Ascending aorta (tissue), 2 donors: ENCODE measurements at regions not wholly inside any gene's neighbourhood (a gene's known extent, or its start where the extent isn't known, plus 50 kb on each side); places are given as distances from the start of the nearest gene placed in this dataset.

Experiments used
- DNase-seq, 2 donors: peaks; one replicate each; pipeline ENCODE4 v3.0.0-alpha.2; 2019; ENCODE audit warnings: low spot score in 2 of 2
- H3K27ac ChIP-seq, 2 donors: fragments of 200-600 bp; sonication (generic); one replicate each; pipeline ENCODE4 v1.5.1; 2016 to 2017; ENCODE audit warnings: mild to moderate bottlenecking in 1 of 2
- H3K27me3 ChIP-seq: fragments of 200-600 bp; sonication (generic); one replicate; pipeline ENCODE4 v1.5.1; 2017
- H3K36me3 ChIP-seq, 2 donors: fragments of 200-600 bp; sonication (generic); one replicate each; pipeline ENCODE4 v1.5.1; 2016
- H3K4me1 ChIP-seq, 2 donors: fragments of 200-600 bp; sonication (generic); one replicate each; pipeline ENCODE4 v1.5.1; 2016 to 2017; ENCODE audit warnings: mild to moderate bottlenecking in 1 of 2
- H3K4me3 ChIP-seq, 2 donors: fragments of 200-600 bp; sonication (generic); one replicate each; pipeline ENCODE4 v1.5.1; 2016 to 2017; ENCODE audit warnings: mild to moderate bottlenecking in 1 of 2
- H3K9me3 ChIP-seq, 2 donors: fragments of 200-600 bp; sonication (generic); one replicate each; pipeline ENCODE4 v1.5.1; 2016
- CTCF ChIP-seq, 3 experiments: fragments of 200-600 bp in 2 of 3; fragments of 450-650 bp in 1 of 3; sonication (generic) in 2 of 3; IDR thresholded peaks; one replicate each; pipeline ENCODE4 v1.5.1; 2016 to 2019; ENCODE audit warnings: antibody characterized with exemption in 3 of 3, mild to moderate bottlenecking in 1 of 3, moderate library complexity in 1 of 3
- intact Hi-C: fragments of 100-400 bp; cut with DNase I; formaldehyde crosslinking; loops from one replicate; pipeline ENCODE4 v1.15.1; 2023

GRCh38 chr13:40502236-40502635, 164.2 kb downstream of the FOXO1 start:
- peak in 1 of 2 donors; percentile 63 for DNase-seq
- Histone ChIP-seq H3K36me3 (no peaks in the 10 kb centered on the region), H3K9me3 (no peaks in the 10 kb centered on the region), H3K27me3 (no peaks in the 10 kb centered on the region), H3K4me3 (no peak overlapping the region), H3K27ac (no peak overlapping the region), H3K4me1 (no peaks in the 10 kb centered on the region)
- TF ChIP-seq CTCF (IDR thresholded peaks at IDR 0.05): no peak
- intact Hi-C loops: no loop called here

GRCh38 chr13:40503011-40503410, 163.4 kb downstream of the FOXO1 start:
- no peak overlapping the region for H3K4me3 ChIP-seq
- H3K27me3 ChIP-seq: no peaks in the 10 kb centered on the region
- H3K36me3 ChIP-seq: no peaks in the 10 kb centered on the region
- H3K27ac ChIP-seq: no peak overlapping the region
- intact Hi-C loops: no loop called here
- no peak for DNase-seq
- no peaks in the 10 kb centered on the region for H3K9me3 ChIP-seq
- H3K4me1 ChIP-seq: peaks cover 0 to 2% of the 10 kb centered on the region in 2 donors
- TF ChIP-seq CTCF (IDR thresholded peaks at IDR 0.05): no peak

GRCh38 chr13:40503966-40504591, 162.4 kb downstream of the FOXO1 start:
- H3K27ac ChIP-seq: peak overlapping the region; percentile 21 to 48
- H3K4me3 ChIP-seq: no peak overlapping the region
- H3K4me1 ChIP-seq: peaks cover 0 to 9% of the 10 kb centered on the region in 2 donors
- DNase-seq: no peak
- no peaks in the 10 kb centered on the region for H3K9me3 ChIP-seq
- intact Hi-C loops: no loop called here
- no peak for TF ChIP-seq CTCF (IDR thresholded peaks at IDR 0.05)
- no peaks in the 10 kb centered on the region for H3K36me3 ChIP-seq
- no peaks in the 10 kb centered on the region for H3K27me3 ChIP-seq

- intact Hi-C loops: no loop called here
- Histone ChIP-seq H3K36me3 (no peaks in the 10 kb centered on the region), H3K4me1 (peaks cover 0 to 9% of the 10 kb centered on the region in 2 donors), H3K4me3 (no peak overlapping the region), H3K27ac (peak overlapping the region; percentile 21 to 48), H3K27me3 (no peaks in the 10 kb centered on the region), H3K9me3 (no peaks in the 10 kb centered on the region)
- no peak for TF ChIP-seq CTCF (IDR thresholded peaks at IDR 0.05)
- no peak for DNase-seq
Observed at GRCh38 chr13:40504641-40505040, 161.8 kb downstream of the FOXO1 start.

GRCh38 chr13:40505196-40505595, 161.2 kb downstream of the FOXO1 start:
- Histone ChIP-seq H3K27ac (no peak overlapping the region), H3K4me3 (no peak overlapping the region)
- intact Hi-C loops: no loop called here

More at GRCh38 chr13:40505196-40505595, 161.2 kb downstream of the FOXO1 start:
- no peak for DNase-seq
- H3K36me3 ChIP-seq: no peaks in the 10 kb centered on the region
- no peaks in the 10 kb centered on the region for H3K27me3 ChIP-seq
- no peak for TF ChIP-seq CTCF (IDR thresholded peaks at IDR 0.05)
- H3K9me3 ChIP-seq: no peaks in the 10 kb centered on the region
- peaks cover 0 to 9% of the 10 kb centered on the region in 2 donors for H3K4me1 ChIP-seq
